ENCODE measurements at regions not wholly inside any gene's neighbourhood (a gene's known extent, or its start where the extent isn't known, plus 50 kb on each side); places are given as distances from the start of the nearest gene placed in this dataset.

DNA sequence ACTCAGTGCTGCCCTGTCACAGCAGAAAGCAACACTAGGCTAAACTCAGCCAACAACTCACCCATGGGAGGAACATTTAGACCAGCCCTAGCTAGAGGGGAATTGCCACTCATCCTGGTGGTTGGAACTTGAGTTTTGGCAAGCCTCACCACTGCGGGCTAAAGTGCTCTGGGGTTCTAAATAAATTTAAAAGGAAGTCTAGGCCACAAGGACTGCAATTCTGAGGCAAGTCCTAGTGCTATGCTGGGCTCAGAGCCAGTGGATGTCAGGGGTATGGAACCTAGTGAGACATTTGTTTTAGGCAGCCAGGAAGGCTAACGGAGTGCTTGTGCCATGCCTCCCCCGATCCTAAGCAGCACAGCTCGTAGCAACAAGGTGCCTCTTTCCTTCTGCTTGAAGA, 78.0 kb downstream of the RGS13 start:
- no peak for DNase-seq (ENCODE audit: low spot score in 2 of 2)
- no peak for FAIRE-seq

DNA sequence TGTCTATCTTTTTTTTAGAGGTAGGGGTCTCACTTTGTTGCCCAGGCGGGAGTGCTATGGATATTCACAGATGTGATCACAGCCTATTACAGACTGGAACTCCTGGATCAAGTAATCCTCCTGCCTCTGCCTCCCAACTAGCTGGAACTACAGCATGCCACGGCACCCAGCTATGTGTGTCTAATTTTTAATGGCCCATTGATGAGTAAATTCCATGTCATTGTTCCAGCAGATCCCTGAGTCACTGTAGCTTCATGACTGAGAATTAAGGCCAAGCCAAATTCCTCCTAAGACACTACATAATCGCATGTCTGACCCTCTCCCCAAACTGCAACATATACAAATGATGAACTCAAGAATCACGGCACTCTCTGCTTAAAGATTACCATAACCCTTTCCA, 84.2 kb upstream of the RGS2 start:
- DNase-seq (ENCODE audit: low spot score in 2 of 2) (no peak), FAIRE-seq (no peak)

- DNase-seq (ENCODE audit: low spot score in 2 of 2) (no peak), FAIRE-seq (no peak)
These were observed 81.9 kb upstream of the RGS2 start for GRCh38 chr1:192726820-192727504.

GRCh38 chr1:192729500-192729899, 79.3 kb upstream of the RGS2 start:
- FAIRE-seq (no peak), DNase-seq (ENCODE audit: low spot score in 2 of 2) (no peak)

GRCh38 chr1:192730198-192730597, 78.6 kb upstream of the RGS2 start:
- no peak for FAIRE-seq

DNA sequence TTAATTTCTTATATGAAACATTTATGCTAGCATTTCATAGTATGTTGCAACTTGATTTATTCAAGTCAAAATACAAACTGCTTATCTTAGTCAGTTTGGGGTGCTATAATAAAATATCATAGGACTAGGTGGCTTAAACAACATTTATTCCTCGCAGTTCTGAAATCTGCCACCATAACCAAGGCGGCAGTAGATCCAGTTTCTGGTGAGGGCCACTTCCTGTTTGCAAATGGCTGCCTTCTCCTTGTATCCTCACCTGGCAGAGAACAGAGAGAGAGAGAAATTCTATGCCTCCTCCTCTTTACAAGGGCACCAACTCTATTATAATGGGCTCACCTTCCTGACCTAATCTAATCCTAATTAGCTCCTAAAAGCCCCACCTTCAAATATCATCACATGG, 76.1 kb upstream of the RGS2 start:
- no peak for DNase-seq (ENCODE audit: low spot score in 2 of 2)
- FAIRE-seq: no peak

More at GRCh38 chr1:192730198-192730597, 78.6 kb upstream of the RGS2 start:
- no peak for DNase-seq (ENCODE audit: low spot score in 2 of 2)

DNA sequence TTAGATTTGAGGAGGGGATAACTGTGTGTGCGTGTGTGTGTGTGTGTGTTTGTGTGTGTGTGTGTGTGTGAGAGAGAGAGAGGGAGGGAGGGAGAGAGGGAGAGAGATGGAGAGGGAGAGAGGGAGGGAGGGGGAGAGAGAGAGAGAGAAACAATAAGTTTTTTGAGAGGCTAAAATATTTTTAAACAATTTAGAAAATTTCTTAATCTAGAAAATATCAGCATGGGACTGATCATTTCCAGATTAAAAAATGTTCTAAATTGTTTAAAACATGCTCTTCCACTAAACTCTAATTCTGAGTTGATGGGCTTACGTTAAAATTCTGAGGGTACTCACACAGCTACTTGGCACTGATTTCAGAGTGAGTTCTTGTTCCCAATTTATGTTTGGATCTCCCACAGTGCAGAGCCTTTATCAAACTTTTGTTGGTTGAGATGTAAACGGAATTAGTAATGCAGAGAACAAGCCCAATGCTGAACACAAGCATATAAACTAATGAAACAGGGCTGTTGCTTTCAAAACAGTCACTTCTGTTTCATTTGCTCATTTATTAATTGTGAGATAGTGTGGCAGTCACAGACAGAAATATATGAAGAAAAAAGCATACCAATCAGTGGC, 73.4 kb upstream of the RGS2 start:
- FAIRE-seq (no peak), DNase-seq (ENCODE audit: low spot score in 2 of 2) (no peak)

DNA sequence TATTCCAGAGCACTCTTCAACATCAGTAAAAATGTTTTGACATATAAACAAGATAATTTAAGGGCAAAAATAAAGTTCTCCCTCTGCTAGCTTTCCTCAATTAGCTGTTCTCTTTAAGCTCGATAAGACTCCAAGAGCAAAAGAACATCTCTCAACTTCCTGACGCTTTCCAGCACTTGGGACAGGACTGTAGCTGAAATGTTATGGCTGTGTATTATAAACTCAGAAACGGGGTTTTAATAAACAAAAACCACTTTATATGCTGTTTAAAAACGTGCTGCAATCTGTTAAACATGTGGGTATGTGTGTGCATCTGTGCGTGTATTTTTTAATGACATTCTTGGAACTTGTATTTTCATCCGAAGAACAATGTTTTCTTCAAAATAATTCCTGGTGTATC, 71.5 kb upstream of the RGS2 start:
- DNase-seq (ENCODE audit: low spot score in 2 of 2) (no peak), FAIRE-seq (no peak)

- no peak for FAIRE-seq
- DNase-seq (ENCODE audit: low spot score in 2 of 2): no peak
These were observed 69.2 kb upstream of the RGS2 start for GRCh38 chr1:192739476-192740184.

- FAIRE-seq: peak; percentile 17
- DNase-seq (ENCODE audit: low spot score in 2 of 2): no peak
These were observed 68.6 kb upstream of the RGS2 start for GRCh38 chr1:192740214-192740613.

GRCh38 chr1:192741095-192741494, 67.7 kb upstream of the RGS2 start:
- FAIRE-seq: no peak
- no peak for DNase-seq (ENCODE audit: low spot score in 2 of 2)

DNA sequence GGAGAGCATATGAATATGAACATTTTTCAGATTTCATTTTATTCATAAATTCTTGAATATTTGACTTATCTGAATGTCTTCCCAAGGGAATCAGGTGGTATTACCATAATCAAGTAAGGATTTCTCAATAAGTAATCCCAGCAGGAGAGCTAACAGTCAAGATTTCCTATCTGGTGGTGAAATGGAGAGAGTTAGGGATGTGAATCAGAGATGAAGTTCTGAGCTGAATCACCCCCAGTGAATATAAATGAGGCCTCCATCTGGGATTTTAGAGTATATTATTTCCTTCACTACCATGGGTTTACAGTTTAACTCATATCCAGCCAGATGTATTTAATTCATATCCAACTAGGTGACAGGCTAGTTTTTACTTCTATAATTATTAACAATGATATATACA, 61.5 kb upstream of the RGS2 start:
- no peak for DNase-seq (ENCODE audit: low spot score in 2 of 2)
- FAIRE-seq: no peak

- FAIRE-seq (no peak), DNase-seq (ENCODE audit: low spot score in 2 of 2) (no peak)
These were observed 60.9 kb upstream of the RGS2 start for GRCh38 chr1:192747943-192748342.

- DNase-seq (ENCODE audit: low spot score in 2 of 2) (no peak), FAIRE-seq (no peak)
These were observed 59.5 kb upstream of the RGS2 start for GRCh38 chr1:192749349-192749748.

- DNase-seq (ENCODE audit: low spot score in 2 of 2) (no peak), FAIRE-seq (no peak)
These were observed 57.6 kb upstream of the RGS2 start for GRCh38 chr1:192751260-192751659.

- DNase-seq (ENCODE audit: low spot score in 2 of 2): no peak
- FAIRE-seq: no peak
These were observed 52.5 kb upstream of the RGS2 start for GRCh38 chr1:192756314-192756713.

- no peak for DNase-seq (ENCODE audit: low spot score in 2 of 2)
- FAIRE-seq: no peak
These were observed 52.0 kb upstream of the RGS2 start for GRCh38 chr1:192756847-192757246.

GRCh38 chr1:192758492-192758891, 50.3 kb upstream of the RGS2 start:
- FAIRE-seq (no peak), DNase-seq (ENCODE audit: low spot score in 2 of 2) (no peak)
